NCI-H460 (cell line): ENCODE measurements at regions not wholly inside any gene's neighbourhood (a gene's known extent, or its start where the extent isn't known, plus 50 kb on each side); places are given as distances from the start of the nearest gene placed in this dataset.

ENCODE experiments used
- DNase-seq: peaks from one replicate; pipeline ENCODE4 v3.0.0-alpha.2; 2016; ENCODE audit warnings: low read depth; ENCODE audit errors: extremely low read depth

- no peak for DNase-seq
These were observed 422.5 kb downstream of the HTR7 start for GRCh38 chr10:90435296-90435695.

GRCh38 chr10:90437452-90437851 lies 420.4 kb downstream of the HTR7 start:
- DNase-seq, result no peak

DNA sequence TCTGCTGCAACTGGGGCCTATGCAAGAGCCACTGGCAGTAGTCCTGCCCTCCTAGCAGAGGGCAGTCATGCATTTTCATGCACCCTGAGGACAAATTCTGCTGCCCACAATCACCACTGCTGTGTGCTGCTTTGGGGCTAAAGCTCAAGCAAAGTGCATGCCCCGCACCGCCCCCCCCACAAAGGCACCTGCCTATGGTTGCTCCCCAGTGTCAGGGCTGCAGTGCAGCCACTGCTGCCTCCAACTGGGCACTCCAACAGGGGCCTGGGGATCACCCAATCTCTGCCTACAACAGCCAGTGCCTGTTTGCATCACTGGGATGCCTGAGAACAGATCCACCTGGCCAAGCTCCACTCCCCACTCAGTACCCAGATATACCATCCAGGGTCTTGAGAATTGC lies 417.0 kb downstream of the HTR7 start:
- DNase-seq, result no peak

DNA sequence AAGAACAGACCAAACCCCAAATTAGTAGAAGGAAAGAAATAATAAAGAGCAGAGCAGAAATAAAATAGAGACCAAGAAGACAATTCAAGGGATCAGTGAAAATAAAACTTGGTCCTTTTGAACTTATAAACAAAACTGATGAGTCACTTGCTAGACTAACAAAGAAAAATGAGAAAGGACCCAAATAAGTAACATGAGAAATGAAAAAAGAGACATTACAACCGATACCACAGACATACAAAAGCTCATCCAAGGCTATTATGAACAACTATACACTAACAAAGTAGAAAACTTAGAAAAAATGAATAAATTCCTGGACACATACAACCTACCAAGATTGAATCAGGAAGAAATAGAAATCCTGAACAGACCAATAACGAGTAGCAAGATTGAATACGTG lies 414.5 kb downstream of the HTR7 start:
- no peak for DNase-seq

GRCh38 chr10:90447831-90448230 lies 410.0 kb downstream of the HTR7 start:
- no peak for DNase-seq

GRCh38 chr10:90450797-90451196 lies 407.0 kb downstream of the HTR7 start:
- no peak for DNase-seq

GRCh38 chr10:90451283-90451682 lies 406.6 kb downstream of the HTR7 start:
- DNase-seq, result no peak

GRCh38 chr10:90458054-90458453 lies 399.8 kb downstream of the HTR7 start:
- DNase-seq, result no peak

GRCh38 chr10:90458571-90458970 lies 399.3 kb downstream of the HTR7 start:
- DNase-seq, result no peak

- DNase-seq, result no peak
These were observed 396.2 kb downstream of the HTR7 start for GRCh38 chr10:90461437-90462155.

DNA sequence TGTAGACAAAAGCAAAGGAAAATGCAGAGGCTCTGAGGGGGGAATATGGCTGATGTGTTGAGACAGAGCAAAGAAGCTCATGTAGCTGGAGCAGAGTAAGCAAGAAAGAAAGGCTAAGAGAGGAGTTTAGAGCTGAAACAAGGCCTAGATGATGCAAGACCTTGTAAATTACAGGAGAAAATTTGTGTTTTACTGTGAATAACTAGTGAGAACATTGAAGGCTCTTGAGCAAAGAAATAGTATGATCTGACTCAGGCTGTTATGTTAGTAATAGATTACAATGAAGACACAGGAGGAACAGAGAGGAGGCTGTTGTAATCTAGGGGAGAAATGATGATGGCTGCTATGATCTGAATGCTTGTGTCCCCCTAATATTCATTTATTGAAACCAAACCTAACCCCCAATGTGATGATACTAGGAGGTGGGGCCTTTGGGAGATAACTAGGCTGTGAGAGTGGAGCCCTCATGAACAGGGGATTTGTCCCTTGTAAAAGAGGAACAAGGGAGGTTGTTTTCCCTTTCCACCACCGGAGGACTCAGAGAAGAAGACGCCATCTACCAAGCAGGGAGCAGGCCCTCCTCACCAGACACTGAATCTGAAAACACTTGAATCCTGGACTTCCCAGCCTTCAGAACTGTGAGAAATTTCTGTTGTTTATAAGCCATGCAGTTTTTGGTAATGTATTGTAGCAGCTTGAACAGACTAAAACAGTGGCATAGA lies 394.9 kb downstream of the HTR7 start:
- no peak for DNase-seq

DNA sequence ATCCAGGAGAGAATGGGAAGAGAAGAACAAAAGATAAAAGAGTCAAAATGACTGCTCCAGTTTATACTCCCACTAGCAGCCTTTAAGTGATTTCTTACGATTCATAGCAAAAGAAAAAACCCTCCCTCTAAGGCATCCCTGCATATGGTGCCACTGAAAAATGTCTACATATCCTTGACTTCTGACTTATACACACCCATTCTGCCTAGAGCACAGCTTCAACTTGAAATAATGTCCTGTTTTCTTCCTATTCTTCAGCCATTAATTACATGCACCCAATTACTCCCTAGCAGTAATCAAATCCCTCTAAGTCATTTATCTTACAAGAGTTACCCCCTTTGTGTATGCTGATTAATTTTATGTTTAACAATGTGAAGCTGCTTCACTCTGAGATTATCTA lies 393.5 kb downstream of the HTR7 start:
- DNase-seq, result no peak

DNA sequence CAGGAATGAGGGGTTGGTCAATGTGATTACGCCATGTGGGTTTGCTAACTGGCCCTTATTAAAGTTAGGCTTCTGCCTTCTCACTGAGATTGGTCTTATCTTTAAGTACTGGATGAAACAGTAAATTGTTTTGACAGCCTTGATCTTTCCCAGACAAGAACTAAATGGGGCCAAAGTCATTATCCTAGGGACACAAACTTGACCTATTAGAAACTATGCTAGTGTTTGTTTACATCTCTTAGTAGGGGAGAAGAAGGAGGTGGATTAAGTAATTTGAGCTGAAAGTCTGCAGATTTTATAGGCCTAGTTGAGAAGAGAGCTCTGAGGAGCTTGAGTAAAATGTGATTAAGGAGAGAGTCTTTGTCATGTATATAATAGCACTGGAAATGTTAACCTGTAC lies 386.9 kb downstream of the HTR7 start:
- no peak for DNase-seq

DNA sequence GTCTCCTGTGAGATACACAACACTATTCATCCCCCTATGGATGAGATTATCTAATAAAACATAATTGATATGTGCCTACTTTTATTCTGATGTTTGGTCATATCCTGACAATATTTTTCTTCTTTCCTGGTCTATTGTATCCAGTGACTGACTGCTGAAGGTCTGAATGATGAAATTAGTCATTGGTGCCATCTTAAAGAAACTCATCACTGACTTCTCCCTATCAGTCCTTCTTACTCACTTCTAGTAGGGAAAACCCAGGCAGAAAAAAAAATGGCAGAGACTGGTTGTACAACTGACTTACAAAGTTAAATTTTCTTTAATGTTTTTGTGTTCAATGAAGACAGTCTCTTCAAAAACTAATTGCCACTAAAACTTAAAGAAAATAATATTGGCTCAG lies 377.4 kb downstream of the HTR7 start:
- DNase-seq, result no peak

- no peak for DNase-seq
These were observed 376.4 kb downstream of the HTR7 start for GRCh38 chr10:90481326-90481923.

DNA sequence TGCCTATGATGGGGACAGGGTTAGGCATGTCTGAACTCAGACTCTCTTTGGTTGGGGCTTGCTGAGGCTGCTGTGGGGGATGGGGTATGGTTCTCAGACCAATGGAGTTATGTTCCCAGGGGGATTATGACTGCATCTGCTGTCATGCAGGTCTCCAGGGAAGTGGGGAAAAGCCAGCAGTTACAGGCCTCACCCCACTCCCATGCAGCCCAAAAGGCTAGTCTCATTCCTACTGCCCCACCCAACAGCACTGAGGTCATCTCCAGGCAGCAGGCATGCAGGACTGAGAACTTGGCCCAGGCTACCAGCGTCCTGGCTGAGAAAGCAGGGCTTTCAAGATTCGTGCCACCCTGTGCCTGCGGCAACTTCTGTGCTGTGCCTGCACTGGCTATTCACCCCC lies 373.3 kb downstream of the HTR7 start:
- DNase-seq, result no peak

GRCh38 chr10:90494183-90494582 lies 363.7 kb downstream of the HTR7 start:
- DNase-seq, result no peak

DNA sequence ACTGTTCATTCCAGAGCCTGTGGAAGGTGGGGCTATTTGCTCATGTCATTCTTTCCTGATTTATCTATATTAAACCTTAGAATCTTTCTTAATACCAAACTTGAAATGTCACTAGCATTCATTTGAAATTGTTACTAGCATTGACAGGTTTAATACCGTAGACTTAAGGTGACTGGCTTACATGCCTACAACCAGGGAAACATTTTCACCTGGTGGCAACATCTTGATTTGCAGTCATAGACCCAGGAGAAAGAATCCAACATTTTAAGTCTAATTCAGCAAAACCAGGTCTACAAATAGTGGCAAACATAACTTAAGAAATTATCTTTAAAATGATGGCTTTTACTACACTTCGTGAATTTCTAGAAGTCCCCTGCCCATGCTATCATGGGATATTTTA lies 353.7 kb downstream of the HTR7 start:
- DNase-seq, result no peak

DNA sequence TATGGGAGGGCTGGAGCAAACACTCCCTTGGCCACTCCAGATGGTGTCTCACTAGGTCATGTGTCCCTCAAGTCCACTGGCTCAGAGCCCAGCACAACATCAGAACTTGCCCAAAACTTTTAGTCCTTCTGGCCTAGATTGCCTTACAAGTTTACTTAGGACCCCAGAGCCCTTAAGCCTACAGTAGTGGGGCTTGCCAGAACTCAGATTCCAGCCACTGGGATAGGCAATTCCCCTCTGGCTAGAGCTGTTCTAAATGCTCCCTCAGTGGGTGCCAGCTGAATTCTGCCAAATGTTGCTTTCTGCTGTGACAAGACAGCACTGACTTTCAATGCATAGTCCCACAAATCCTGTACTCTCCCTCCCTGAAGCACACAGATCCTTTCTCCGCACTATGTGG lies 331.1 kb downstream of the HTR7 start:
- no peak for DNase-seq

- no peak for DNase-seq
These were observed 327.3 kb downstream of the HTR7 start for GRCh38 chr10:90530521-90530920.

DNA sequence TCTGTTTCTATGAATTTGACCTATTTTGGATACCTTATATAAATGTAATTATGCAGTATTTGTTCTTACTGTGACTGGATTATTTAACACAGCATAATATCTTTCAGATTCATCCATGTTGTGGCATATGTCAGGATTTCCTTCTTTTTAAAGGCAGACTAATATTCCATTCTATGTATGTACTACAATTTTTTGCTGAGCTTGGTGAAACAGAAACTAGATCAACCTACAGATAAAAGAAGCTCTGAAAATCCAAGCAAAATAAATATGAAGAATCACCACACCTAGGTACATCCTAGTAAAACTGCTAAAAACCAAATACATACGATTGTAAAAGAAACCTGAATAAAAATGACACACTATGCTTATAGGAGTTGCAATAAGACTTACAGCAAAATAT lies 300.5 kb downstream of the HTR7 start:
- DNase-seq, result no peak

DNA sequence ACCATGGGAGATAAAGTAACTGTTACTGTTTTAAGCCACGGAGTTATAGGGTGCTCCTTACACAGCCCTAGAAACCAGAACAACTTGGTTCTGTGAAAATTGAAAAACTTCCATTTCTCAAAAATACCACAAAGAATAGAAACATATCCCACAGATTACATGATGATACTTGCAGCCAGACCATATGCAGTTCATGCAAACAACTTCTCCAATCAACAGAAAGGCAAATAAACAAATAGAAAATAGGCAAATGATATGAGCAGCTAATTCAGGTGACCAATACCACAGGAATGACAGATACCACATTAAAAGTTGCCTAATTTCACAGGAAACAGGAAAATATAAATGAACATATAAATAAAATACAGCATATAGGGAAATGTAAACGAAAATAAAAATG lies 297.5 kb downstream of the HTR7 start:
- DNase-seq, result no peak
